Astrocyte (in vitro differentiated cells and primary cell): ENCODE measurements at regions not wholly inside any gene's neighbourhood (a gene's known extent, or its start where the extent isn't known, plus 50 kb on each side); places are given as distances from the start of the nearest gene placed in this dataset.

Experiments used
- DNase-seq: peaks from one replicate; pipeline ENCODE4 v3.0.0-alpha.2; 2010; ENCODE audit warnings: low read depth
- FAIRE-seq: peaks from 2 replicates; lab custom pipeline; 2011; peaks lifted over from hg19 to GRCh38; lab: Jason Lieb, UNC
- H2AFZ ChIP-seq: 2 replicates; pipeline ENCODE4 v1.6.0; 2012; ENCODE audit warnings: low read depth, low read length, inconsistent platforms
- H3K27ac ChIP-seq: 2 replicates; pipeline ENCODE4 v1.5.1; 2011; ENCODE audit warnings: low read depth, low read length, inconsistent platforms
- H3K27me3 ChIP-seq: 2 replicates; pipeline ENCODE4 v1.6.0; 2011; ENCODE audit warnings: low read length, inconsistent platforms; ENCODE audit not compliant: insufficient read depth
- H3K36me3 ChIP-seq: 2 replicates; pipeline ENCODE4 v1.5.1; 2011; ENCODE audit warnings: low read length, inconsistent platforms; ENCODE audit not compliant: insufficient read depth
- H3K4me1 ChIP-seq: 2 replicates; pipeline ENCODE4 v1.5.1; 2011; ENCODE audit warnings: low read length, inconsistent platforms; ENCODE audit not compliant: insufficient read depth
- H3K4me2 ChIP-seq: 2 replicates; pipeline ENCODE4 v1.6.0; 2012; ENCODE audit warnings: low read length, inconsistent platforms
- H3K4me3 ChIP-seq: 2 replicates; pipeline ENCODE4 v1.5.1; 2011; ENCODE audit warnings: low read depth, mild to moderate bottlenecking, low read length, inconsistent platforms; ENCODE audit not compliant: insufficient read depth
- H3K79me2 ChIP-seq: 2 replicates; pipeline ENCODE4 v1.6.0; 2012; ENCODE audit warnings: mild to moderate bottlenecking, low read length, inconsistent platforms; ENCODE audit not compliant: insufficient read depth
- H3K9ac ChIP-seq: 2 replicates; pipeline ENCODE4 v1.6.0; 2012; ENCODE audit warnings: mild to moderate bottlenecking, low read length, inconsistent platforms
- H3K9me3 ChIP-seq: 2 replicates; pipeline ENCODE4 v1.5.1; 2012; ENCODE audit warnings: low read depth, mild to moderate bottlenecking, low read length, inconsistent platforms; ENCODE audit not compliant: insufficient read depth
- H4K20me1 ChIP-seq: 2 replicates; pipeline ENCODE4 v1.6.0; 2012; ENCODE audit warnings: low read length, inconsistent platforms; ENCODE audit not compliant: insufficient read depth
- H3K27ac Mint-ChIP-seq: one replicate; pipeline ENCODE4 v1.8.0; 2021; ENCODE audit warnings: mild to moderate bottlenecking, mixed read lengths; ENCODE audit not compliant: unreplicated experiment
- H3K27me3 Mint-ChIP-seq: one replicate; pipeline ENCODE4 v1.8.0; 2021; ENCODE audit warnings: low read depth, mixed read lengths; ENCODE audit not compliant: unreplicated experiment
- H3K36me3 Mint-ChIP-seq: one replicate; pipeline ENCODE4 v1.8.0; 2021; ENCODE audit warnings: low read depth, mixed read lengths; ENCODE audit not compliant: unreplicated experiment
- H3K4me1 Mint-ChIP-seq: one replicate; pipeline ENCODE4 v1.8.0; 2021; ENCODE audit warnings: low read depth, mixed read lengths; ENCODE audit not compliant: unreplicated experiment
- H3K4me3 Mint-ChIP-seq: one replicate; pipeline ENCODE4 v1.8.0; 2021; ENCODE audit warnings: mild to moderate bottlenecking, moderate library complexity, mixed read lengths; ENCODE audit not compliant: unreplicated experiment
- H3K9me3 Mint-ChIP-seq: one replicate; pipeline ENCODE4 v1.8.0; 2021; ENCODE audit warnings: mild to moderate bottlenecking, mixed read lengths; ENCODE audit not compliant: unreplicated experiment
- CTCF ChIP-seq: IDR thresholded peaks from 2 replicates; pipeline ENCODE4 v1.5.1; 2011; ENCODE audit warnings: low read depth, mild to moderate bottlenecking, inconsistent platforms, low read length, moderate library complexity; ENCODE audit not compliant: insufficient read depth
- EZH2 ChIP-seq: IDR thresholded peaks from 2 replicates; pipeline ENCODE4 v1.6.1; 2012; ENCODE audit warnings: mild to moderate bottlenecking, low read length, inconsistent platforms; ENCODE audit not compliant: insufficient read depth

- Histone ChIP-seq H4K20me1 (no peaks in the 10 kb centered on the region), H3K9me3 (peaks cover 3% of the 10 kb centered on the region), H3K4me3 (no peak overlapping the region), H3K36me3 (no peaks in the 10 kb centered on the region), H3K27me3 (no peaks in the 10 kb centered on the region), H3K9ac (no peak overlapping the region), H2AFZ (no peak overlapping the region), H3K79me2 (no peaks in the 10 kb centered on the region), H3K4me2 (no peak overlapping the region), H3K27ac (no peak overlapping the region), H3K4me1 (peaks cover 8% of the 10 kb centered on the region)
- H3K4me1 Mint-ChIP-seq = no peaks in the 10 kb centered on the region
- FAIRE-seq (no peak), DNase-seq (no peak)
- no peaks in the 10 kb centered on the region for H3K27me3 Mint-ChIP-seq
- H3K27ac Mint-ChIP-seq = no peak overlapping the region
- TF ChIP-seq EZH2 = no peak
- no peak for TF ChIP-seq CTCF
- H3K36me3 Mint-ChIP-seq = no peaks in the 10 kb centered on the region
- no peak overlapping the region for H3K4me3 Mint-ChIP-seq
- peaks cover under 1% of the 10 kb centered on the region for H3K9me3 Mint-ChIP-seq
Measured at GRCh38 chr6:17020889-17021538, 80.8 kb upstream of the STMND1 start.

- no peaks in the 10 kb centered on the region for H3K27me3 Mint-ChIP-seq
- no peaks in the 10 kb centered on the region for H3K9me3 ChIP-seq
- no peak for FAIRE-seq
- H2AFZ ChIP-seq = no peak overlapping the region
- H3K4me3 Mint-ChIP-seq = no peak overlapping the region
- H3K4me3 ChIP-seq = no peak overlapping the region
- H3K36me3 ChIP-seq = no peaks in the 10 kb centered on the region
- peaks cover 17% of the 10 kb centered on the region for H3K4me1 Mint-ChIP-seq
- H3K27ac ChIP-seq = no peak overlapping the region
- no peak overlapping the region for H3K27ac Mint-ChIP-seq
- no peaks in the 10 kb centered on the region for H3K9me3 Mint-ChIP-seq
- no peaks in the 10 kb centered on the region for H3K79me2 ChIP-seq
- peaks cover 25% of the 10 kb centered on the region for H3K4me1 ChIP-seq
- no peak overlapping the region for H3K9ac ChIP-seq
- H3K36me3 Mint-ChIP-seq = no peaks in the 10 kb centered on the region
- no peak overlapping the region for H3K4me2 ChIP-seq
- no peaks in the 10 kb centered on the region for H4K20me1 ChIP-seq
- no peaks in the 10 kb centered on the region for H3K27me3 ChIP-seq
- no peak for TF ChIP-seq EZH2
- no peak for TF ChIP-seq CTCF
- no peak for DNase-seq
Measured at GRCh38 chr6:17018425-17018824, 83.4 kb upstream of the STMND1 start.

GRCh38 chr6:17017416-17017815, 84.4 kb upstream of the STMND1 start:
- Histone ChIP-seq H3K79me2 (no peaks in the 10 kb centered on the region), H2AFZ (no peak overlapping the region), H3K9me3 (no peaks in the 10 kb centered on the region), H4K20me1 (no peaks in the 10 kb centered on the region), H3K36me3 (no peaks in the 10 kb centered on the region), H3K27ac (no peak overlapping the region), H3K9ac (no peak overlapping the region), H3K4me2 (no peak overlapping the region), H3K4me1 (peaks cover 35% of the 10 kb centered on the region), H3K4me3 (no peak overlapping the region), H3K27me3 (no peaks in the 10 kb centered on the region)
- no peak overlapping the region for H3K27ac Mint-ChIP-seq
- H3K4me1 Mint-ChIP-seq = peaks cover 21% of the 10 kb centered on the region
- H3K36me3 Mint-ChIP-seq = peaks cover 2% of the 10 kb centered on the region
- FAIRE-seq = no peak
- DNase-seq = no peak
- H3K4me3 Mint-ChIP-seq = no peak overlapping the region
- TF ChIP-seq EZH2 = no peak
- no peaks in the 10 kb centered on the region for H3K9me3 Mint-ChIP-seq
- H3K27me3 Mint-ChIP-seq = no peaks in the 10 kb centered on the region
